Karpas-422 (cell line): ENCODE measurements at regions not wholly inside any gene's neighbourhood (a gene's known extent, or its start where the extent isn't known, plus 50 kb on each side); places are given as distances from the start of the nearest gene placed in this dataset.

Experiments used
- DNase-seq: peaks from one replicate; pipeline ENCODE4 v3.0.0-alpha.2; 2015
- H2AFZ ChIP-seq: fragments of 200-600 bp; sonication (generic); 2 replicates; pipeline ENCODE4 v1.6.1; 2014; ENCODE audit warnings: antibody characterized with exemption, low read length, mixed read lengths
- H3K27ac ChIP-seq: fragments of 200-600 bp; sonication (generic); 2 replicates; pipeline ENCODE4 v1.5.1; 2014; ENCODE audit warnings: mild to moderate bottlenecking, low read length, moderate library complexity
- H3K27me3 ChIP-seq: fragments of 200-600 bp; sonication (generic); 2 replicates; pipeline ENCODE4 v1.6.1; 2014; ENCODE audit warnings: low read length, mixed read lengths
- H3K36me3 ChIP-seq: fragments of 200-600 bp; sonication (generic); 2 replicates; pipeline ENCODE4 v1.6.1; 2014; ENCODE audit warnings: low read length, mixed read lengths; ENCODE audit not compliant: insufficient read depth
- H3K4me1 ChIP-seq: fragments of 200-600 bp; sonication (generic); 2 replicates; pipeline ENCODE4 v1.6.1; 2014; ENCODE audit warnings: mild to moderate bottlenecking, low read length, mixed read lengths
- H3K4me2 ChIP-seq: fragments of 200-600 bp; sonication (generic); 2 replicates; pipeline ENCODE4 v1.6.1; 2014; ENCODE audit warnings: low read length, low read depth, mild to moderate bottlenecking; ENCODE audit not compliant: poor library complexity, severe bottlenecking
- H3K4me3 ChIP-seq: fragments of 200-600 bp; sonication (generic); 2 replicates; pipeline ENCODE4 v1.5.1; 2014; ENCODE audit warnings: mild to moderate bottlenecking, antibody characterized with exemption, low read length, mixed read lengths
- H3K79me2 ChIP-seq: fragments of 200-600 bp; sonication (generic); 2 replicates; pipeline ENCODE4 v1.6.1; 2014; ENCODE audit warnings: mild to moderate bottlenecking, low read length, mixed read lengths
- H3K9ac ChIP-seq: fragments of 200-600 bp; sonication (generic); 2 replicates; pipeline ENCODE4 v1.6.0; 2014; ENCODE audit warnings: low read length
- H3K9me2 ChIP-seq: fragments of 200-600 bp; sonication (generic), shearing (Covaris generic); replicated peaks from 2 replicates; pipeline ENCODE4 v1.6.0; 2014; ENCODE audit warnings: mild to moderate bottlenecking, low read length, moderate library complexity; ENCODE audit not compliant: insufficient read depth
- H3K9me3 ChIP-seq: fragments of 300-700, 200-600 bp; sonication (generic); 2 replicates; pipeline ENCODE4 v1.6.1; 2014; ENCODE audit warnings: low read length, mixed read lengths
- H4K20me1 ChIP-seq: fragments of 200-600 bp; sonication (generic); 2 replicates; pipeline ENCODE4 v1.6.1; 2014; ENCODE audit warnings: mild to moderate bottlenecking, antibody characterized with exemption, low read length, low read depth; ENCODE audit not compliant: insufficient read depth

DNA sequence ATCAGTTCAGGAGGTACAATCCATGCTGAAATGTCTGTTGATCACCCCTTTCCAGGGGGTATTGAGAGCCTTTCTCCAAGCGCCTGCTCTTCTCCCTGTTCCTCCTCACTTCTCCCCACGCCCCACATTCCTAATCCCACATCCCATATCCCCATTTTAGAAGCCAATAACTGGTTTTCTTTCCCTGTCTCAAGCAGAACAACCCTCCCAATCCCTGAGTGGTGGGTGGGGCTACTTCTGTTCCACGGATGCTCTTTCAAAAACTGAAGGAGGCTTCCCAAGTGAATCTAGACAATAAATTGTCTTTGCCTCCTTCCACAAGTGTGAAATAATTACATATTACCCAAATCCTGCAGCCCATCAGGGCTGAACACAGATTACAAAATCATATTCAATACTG, 77.0 kb upstream of the SEMA6A start:
- peaks cover 9% of the 10 kb centered on the region for H3K4me1 ChIP-seq
- H4K20me1 ChIP-seq = no peaks in the 10 kb centered on the region
- no peak overlapping the region for H3K9ac ChIP-seq
- H3K9me2 ChIP-seq = no peaks in the 10 kb centered on the region
- H3K4me3 ChIP-seq = no peak overlapping the region
- no peak overlapping the region for H3K27ac ChIP-seq
- H3K36me3 ChIP-seq = no peaks in the 10 kb centered on the region
- H3K9me3 ChIP-seq = no peaks in the 10 kb centered on the region
- H2AFZ ChIP-seq = no peak overlapping the region
- DNase-seq = no peak
- no peaks in the 10 kb centered on the region for H3K27me3 ChIP-seq
- H3K79me2 ChIP-seq = no peaks in the 10 kb centered on the region
- no peak overlapping the region for H3K4me2 ChIP-seq

DNA sequence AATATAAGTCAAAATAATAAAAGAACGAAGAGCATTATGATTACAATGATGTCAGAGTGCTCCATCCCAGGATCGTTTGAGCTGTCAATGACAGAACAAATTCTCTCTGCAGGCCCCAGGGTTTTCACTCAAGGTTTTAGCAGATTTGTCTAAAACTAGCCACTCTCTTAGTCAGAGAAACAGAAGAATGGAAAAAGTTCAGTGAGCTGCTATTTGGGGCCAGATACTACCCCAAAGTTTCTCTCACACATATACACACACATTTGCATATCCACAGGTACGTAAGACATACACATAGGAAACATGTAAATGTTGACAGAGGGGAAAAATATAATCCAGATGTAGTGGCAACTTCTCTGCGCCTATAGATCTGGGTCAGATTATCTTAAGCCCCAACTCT, 76.3 kb upstream of the SEMA6A start:
- Histone ChIP-seq H3K4me3 (no peak overlapping the region), H3K9ac (no peak overlapping the region), H3K27me3 (no peaks in the 10 kb centered on the region), H3K4me2 (no peak overlapping the region), H3K27ac (no peak overlapping the region), H3K79me2 (no peaks in the 10 kb centered on the region), H3K9me2 (no peaks in the 10 kb centered on the region), H4K20me1 (no peaks in the 10 kb centered on the region), H3K36me3 (no peaks in the 10 kb centered on the region), H2AFZ (no peak overlapping the region), H3K9me3 (no peaks in the 10 kb centered on the region), H3K4me1 (peaks cover 9% of the 10 kb centered on the region)
- no peak for DNase-seq

DNA sequence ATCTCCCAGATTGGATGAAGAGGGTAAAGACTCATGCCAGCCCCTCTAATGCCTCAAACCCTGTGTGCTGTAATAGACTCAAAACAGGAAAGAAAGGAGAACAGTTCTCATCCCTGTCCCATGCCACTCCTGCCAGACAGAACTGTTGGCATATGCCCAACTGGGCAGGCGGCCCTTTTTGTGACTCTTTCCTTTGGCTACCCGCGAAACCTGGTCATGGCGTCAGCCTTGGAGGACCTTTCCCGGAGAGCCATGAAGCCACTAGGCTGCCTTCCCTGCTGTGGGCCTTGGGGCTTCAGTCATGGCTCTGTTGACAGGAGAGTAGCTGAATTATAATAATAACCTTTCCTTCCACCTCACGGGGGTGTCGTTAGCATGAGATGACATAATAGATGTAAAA, 75.9 kb upstream of the SEMA6A start:
- Histone ChIP-seq H3K4me2 (no peak overlapping the region), H3K9ac (no peak overlapping the region), H3K4me3 (no peak overlapping the region), H3K79me2 (no peaks in the 10 kb centered on the region), H3K27me3 (no peaks in the 10 kb centered on the region), H3K36me3 (no peaks in the 10 kb centered on the region), H4K20me1 (no peaks in the 10 kb centered on the region), H2AFZ (no peak overlapping the region), H3K27ac (no peak overlapping the region), H3K9me2 (no peaks in the 10 kb centered on the region), H3K4me1 (peaks cover 9% of the 10 kb centered on the region), H3K9me3 (no peaks in the 10 kb centered on the region)
- no peak for DNase-seq

DNA sequence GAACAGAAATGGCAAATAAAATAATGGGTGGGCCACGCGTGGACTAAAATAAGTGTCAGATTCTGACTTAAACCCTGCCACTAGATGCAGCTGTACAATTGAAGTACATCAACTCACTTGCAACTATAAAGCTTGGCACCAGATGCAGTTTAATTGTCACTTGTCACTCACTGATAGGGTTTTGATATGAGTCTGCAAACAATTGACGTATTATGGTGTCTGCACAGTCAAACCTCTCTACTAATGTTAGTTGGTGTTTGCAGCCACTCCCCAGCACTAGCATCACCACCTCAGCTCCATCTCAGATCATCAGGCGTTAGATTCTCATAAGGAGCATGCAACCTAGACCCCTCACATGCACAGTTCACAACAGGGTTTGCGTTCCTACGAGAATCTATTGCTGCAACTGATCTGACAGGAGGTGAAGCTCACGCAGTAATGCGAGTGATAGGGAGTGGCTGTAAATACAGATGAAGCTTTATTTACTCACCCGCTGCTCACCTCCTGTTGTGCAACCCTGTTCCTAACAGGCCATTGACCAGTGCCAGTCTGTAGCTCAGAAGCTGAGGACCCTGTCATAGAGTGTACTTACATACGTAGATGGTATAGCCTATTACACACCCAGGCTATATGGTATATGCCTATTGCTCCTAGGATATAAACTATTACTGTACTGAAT, 72.1 kb upstream of the SEMA6A start:
- Histone ChIP-seq H3K36me3 (no peaks in the 10 kb centered on the region), H3K9me3 (no peaks in the 10 kb centered on the region), H4K20me1 (no peaks in the 10 kb centered on the region), H2AFZ (no peak overlapping the region), H3K9ac (no peak overlapping the region), H3K27me3 (no peaks in the 10 kb centered on the region), H3K79me2 (no peaks in the 10 kb centered on the region), H3K9me2 (no peaks in the 10 kb centered on the region), H3K4me1 (0 out of 2 replicates have a peak, but pooled peaks cover under 1% of the 10 kb centered on the region), H3K4me3 (no peak overlapping the region), H3K27ac (no peak overlapping the region), H3K4me2 (no peak overlapping the region)
- no peak for DNase-seq

DNA sequence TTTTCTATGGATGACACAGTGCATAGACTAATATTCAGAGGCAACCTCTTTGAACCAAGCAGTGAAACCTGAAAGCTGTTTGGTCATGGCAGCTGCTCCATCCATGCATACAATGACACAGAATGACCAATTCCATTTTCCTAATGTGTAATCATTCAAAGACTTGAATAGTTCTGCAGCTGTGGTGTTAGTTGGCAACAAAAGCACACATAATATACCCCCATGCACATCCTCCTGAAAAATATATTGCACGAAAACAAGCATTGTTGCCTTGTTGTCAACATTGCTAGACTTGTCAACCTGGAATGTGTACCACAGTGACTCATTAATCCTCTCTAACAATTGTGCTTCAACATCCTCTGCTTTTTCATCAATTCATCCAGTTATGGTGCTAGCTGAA, 71.0 kb upstream of the SEMA6A start:
- H3K4me1 ChIP-seq = no peaks in the 10 kb centered on the region
- no peaks in the 10 kb centered on the region for H3K36me3 ChIP-seq
- DNase-seq = no peak
- no peak overlapping the region for H3K4me2 ChIP-seq
- no peak overlapping the region for H3K4me3 ChIP-seq
- no peaks in the 10 kb centered on the region for H3K79me2 ChIP-seq
- H4K20me1 ChIP-seq = no peaks in the 10 kb centered on the region
- no peaks in the 10 kb centered on the region for H3K9me3 ChIP-seq
- H3K9me2 ChIP-seq = no peaks in the 10 kb centered on the region
- no peaks in the 10 kb centered on the region for H3K27me3 ChIP-seq
- no peak overlapping the region for H3K27ac ChIP-seq
- no peak overlapping the region for H2AFZ ChIP-seq
- H3K9ac ChIP-seq = no peak overlapping the region

DNA sequence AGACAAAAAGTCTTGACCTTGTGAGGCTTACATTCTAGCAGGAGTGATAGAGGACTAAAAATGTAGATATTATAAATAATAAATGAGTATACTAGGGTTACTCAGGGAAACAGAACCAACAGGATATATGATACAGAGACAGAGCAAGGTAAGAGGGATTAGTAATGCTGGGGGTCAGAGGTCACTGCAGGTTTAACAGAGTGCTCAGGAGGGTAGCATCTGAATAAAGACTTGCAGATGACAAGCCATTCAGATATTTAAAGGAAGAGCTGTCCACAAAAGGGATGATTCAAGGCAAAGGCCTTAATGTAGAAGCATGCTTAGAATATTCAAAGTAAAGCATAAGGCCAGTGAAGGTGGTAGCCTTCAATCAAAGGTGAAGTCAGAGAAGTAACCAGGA, 65.6 kb upstream of the SEMA6A start:
- Histone ChIP-seq H3K36me3 (no peaks in the 10 kb centered on the region), H3K4me2 (no peak overlapping the region), H3K27ac (no peak overlapping the region), H3K27me3 (no peaks in the 10 kb centered on the region), H3K4me3 (no peak overlapping the region), H2AFZ (no peak overlapping the region), H4K20me1 (no peaks in the 10 kb centered on the region), H3K79me2 (no peaks in the 10 kb centered on the region), H3K9ac (no peak overlapping the region), H3K9me2 (no peaks in the 10 kb centered on the region), H3K9me3 (no peaks in the 10 kb centered on the region), H3K4me1 (no peaks in the 10 kb centered on the region)
- no peak for DNase-seq

DNA sequence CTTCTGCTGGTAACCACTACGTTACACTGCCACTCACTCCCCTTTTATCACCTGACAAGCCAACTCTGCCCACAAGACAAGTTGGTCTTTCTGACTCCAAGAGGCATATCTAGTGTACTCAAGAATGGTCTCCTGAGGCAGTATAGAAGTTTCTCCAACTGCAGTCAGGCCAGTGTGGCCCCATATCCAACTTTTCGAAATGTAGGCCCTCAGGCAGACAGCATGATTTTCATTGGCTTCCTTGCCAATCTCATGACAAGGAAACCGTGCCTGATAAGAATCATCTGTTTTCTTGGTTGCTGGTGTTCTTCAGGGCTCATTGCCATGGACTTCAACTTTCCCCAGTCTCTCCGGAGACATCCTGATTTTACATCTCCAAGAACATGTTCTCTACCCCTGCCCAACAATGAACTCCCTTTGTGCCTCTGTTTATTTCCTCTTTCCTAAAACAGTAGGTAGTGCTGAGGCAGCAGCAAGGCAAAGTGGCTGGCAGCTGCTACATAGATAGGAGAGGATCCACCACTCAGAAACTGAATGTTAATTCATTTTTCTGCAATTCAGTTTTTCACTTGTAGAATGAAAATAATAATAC, 62.6 kb upstream of the SEMA6A start:
- Histone ChIP-seq H3K9me2 (no peaks in the 10 kb centered on the region), H3K36me3 (no peaks in the 10 kb centered on the region), H3K4me3 (no peak overlapping the region), H4K20me1 (no peaks in the 10 kb centered on the region), H3K4me1 (no peaks in the 10 kb centered on the region), H3K9ac (no peak overlapping the region), H3K4me2 (no peak overlapping the region), H3K79me2 (no peaks in the 10 kb centered on the region), H2AFZ (no peak overlapping the region), H3K27ac (no peak overlapping the region), H3K9me3 (no peaks in the 10 kb centered on the region), H3K27me3 (no peaks in the 10 kb centered on the region)
- DNase-seq = no peak

DNA sequence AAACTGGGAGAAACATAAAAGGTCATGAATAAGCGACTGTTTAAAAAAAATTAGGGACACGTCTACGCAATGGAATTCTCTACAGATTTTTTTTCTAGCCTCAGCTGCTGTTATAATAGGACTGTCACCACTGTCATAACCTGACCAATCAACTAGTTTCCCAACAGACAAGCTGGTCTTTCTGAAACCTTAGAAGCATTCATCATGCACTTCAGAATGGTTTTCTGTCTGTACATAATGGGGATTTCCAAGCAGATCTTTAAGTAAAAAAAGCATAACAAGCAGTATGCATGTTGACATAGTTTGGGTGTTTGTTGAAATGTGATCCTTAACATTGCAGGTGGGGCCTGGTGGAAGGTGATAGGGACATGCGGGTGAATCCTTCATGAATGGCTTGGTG, 58.3 kb upstream of the SEMA6A start:
- no peak for DNase-seq
- no peaks in the 10 kb centered on the region for H3K36me3 ChIP-seq
- no peaks in the 10 kb centered on the region for H3K4me1 ChIP-seq
- no peak overlapping the region for H3K9ac ChIP-seq
- H3K27me3 ChIP-seq = no peaks in the 10 kb centered on the region
- no peak overlapping the region for H3K27ac ChIP-seq
- H3K9me2 ChIP-seq = no peaks in the 10 kb centered on the region
- no peak overlapping the region for H3K4me2 ChIP-seq
- H4K20me1 ChIP-seq = no peaks in the 10 kb centered on the region
- no peak overlapping the region for H3K4me3 ChIP-seq
- H3K9me3 ChIP-seq = no peaks in the 10 kb centered on the region
- H2AFZ ChIP-seq = no peak overlapping the region
- no peaks in the 10 kb centered on the region for H3K79me2 ChIP-seq
